H1 (cell line): ENCODE measurements at regions not wholly inside any gene's neighbourhood (a gene's known extent, or its start where the extent isn't known, plus 50 kb on each side); places are given as distances from the start of the nearest gene placed in this dataset.
"Not testable (repeated sequence)": the region's sequence is repeated elsewhere in the genome, so short reads cannot be mapped to it uniquely, and the experiment has no call there.

ENCODE experiments used
- CTCF ChIA-PET: fragments of 300-600 bp; sonication (Branson Sonifier 250); formaldehyde crosslinking; loops from one replicate; lab custom pipeline; 2021; ENCODE audit not compliant: partially characterized antibody; lab: Charles Lee
- POLR2A ChIA-PET: fragments of 300-600 bp; sonication (Branson Sonifier 250); formaldehyde crosslinking; loops from one replicate; lab custom pipeline; 2021; ENCODE audit warnings: inconsistent platforms; ENCODE audit not compliant: partially characterized antibody; lab: Charles Lee
- DNase-seq, 2 experiments: peaks; one replicate each; pipeline versions ENCODE4 v3.0.0 to v3.0.0-alpha.2; 2010 to 2022; ENCODE audit warnings: low spot score in 2 of 2, low read depth in 1 of 2, mixed read lengths in 1 of 2
- FAIRE-seq: peaks from 2 replicates; lab custom pipeline; 2011; peaks lifted over from hg19 to GRCh38; lab: Jason Lieb, UNC
- H2AFZ ChIP-seq: 2 replicates; pipeline ENCODE4 v1.8.1; 2012; ENCODE audit warnings: low read length, inconsistent platforms
- H2AK5ac ChIP-seq: 2 replicates; pipeline ENCODE4 v1.6.1; 2013; ENCODE audit warnings: low read depth, low read length
- H2BK120ac ChIP-seq: replicated peaks from 2 replicates; pipeline ENCODE3; 2013; ENCODE audit warnings: low read depth, low read length, inconsistent platforms
- H2BK12ac ChIP-seq: 2 replicates; pipeline ENCODE4 v1.6.1; 2013; ENCODE audit warnings: low read depth, low read length
- H2BK15ac ChIP-seq: 2 replicates; pipeline ENCODE4 v1.6.1; 2013; ENCODE audit warnings: low read length
- H2BK20ac ChIP-seq: 2 replicates; pipeline ENCODE4 v1.6.1; 2013; ENCODE audit warnings: low read length
- H2BK5ac ChIP-seq: 2 replicates; pipeline ENCODE4 v1.6.1; 2013; ENCODE audit warnings: low read depth, low read length
- H3K14ac ChIP-seq: 2 replicates; pipeline ENCODE4 v1.6.1; 2013; ENCODE audit warnings: inconsistent platforms; ENCODE audit not compliant: insufficient read length
- H3K18ac ChIP-seq: 2 replicates; pipeline ENCODE4 v1.6.1; 2013; ENCODE audit warnings: low read length; ENCODE audit errors: extremely low read depth
- H3K23ac ChIP-seq: 2 replicates; pipeline ENCODE4 v1.6.1; 2013; ENCODE audit warnings: inconsistent platforms; ENCODE audit not compliant: insufficient read length
- H3K23me2 ChIP-seq: 2 replicates; pipeline ENCODE4 v1.6.1; 2013; ENCODE audit warnings: low read depth, low read length
- H3K27ac ChIP-seq: 2 replicates; pipeline ENCODE4 v1.6.1; 2011; ENCODE audit warnings: low read depth, low read length, inconsistent platforms
- H3K27me3 ChIP-seq, 4 experiments: replicated peaks in 1 of 4; 1 replicate in 1 of 4; 2 replicates in 3 of 4; pipeline versions ENCODE4 v1.6.1 to v1.8.1; 2011 to 2013; ENCODE audit warnings: low read length in 3 of 4, mild to moderate bottlenecking in 3 of 4, inconsistent platforms in 2 of 4, mixed read lengths in 2 of 4, moderate library complexity in 1 of 4; ENCODE audit not compliant: control insufficient read depth in 3 of 4, insufficient read depth in 3 of 4; ENCODE audit errors: extremely low read depth in 1 of 4
- H3K36me3 ChIP-seq, 4 experiments: 2 replicates each; pipeline versions ENCODE4 v1.6.1 to v1.8.1; 2011 to 2013; ENCODE audit warnings: mild to moderate bottlenecking in 4 of 4, low read length in 3 of 4, moderate library complexity in 2 of 4, control low read depth in 1 of 4, inconsistent platforms in 1 of 4; ENCODE audit not compliant: insufficient read depth in 4 of 4, control insufficient read depth in 2 of 4
- H3K4ac ChIP-seq: replicated peaks from 2 replicates; pipeline ENCODE3; 2013; ENCODE audit warnings: low read length, low read depth, mixed read lengths, inconsistent platforms; ENCODE audit not compliant: insufficient read length
- H3K4me1 ChIP-seq, 4 experiments: replicated peaks in 1 of 4; 1 replicate in 1 of 4; 2 replicates in 3 of 4; pipeline versions ENCODE4 v1.6.1 to v1.8.1; 2011 to 2013; ENCODE audit warnings: low read length in 3 of 4, inconsistent platforms in 2 of 4, mixed read lengths in 1 of 4; ENCODE audit not compliant: insufficient read depth in 4 of 4, control insufficient read depth in 3 of 4
- H3K4me2 ChIP-seq, 2 experiments: 2 replicates each; pipeline versions ENCODE4 v1.6.1 to v1.8.1; 2011 to 2013; ENCODE audit warnings: low read depth in 2 of 2, low read length in 2 of 2, control low read depth in 1 of 2, inconsistent platforms in 1 of 2, mild to moderate bottlenecking in 1 of 2; ENCODE audit not compliant: insufficient read depth in 1 of 2
- H3K4me3 ChIP-seq, 4 experiments: fragments of 200-600, 300-600 bp in 1 of 4; sonication (generic), shearing (Covaris generic), sonication (Bioruptor Twin) in 1 of 4; 2 replicates each; pipeline versions ENCODE4 v1.5.1 to v1.8.1; 2011 to 2016; ENCODE audit warnings: low read length in 4 of 4, low read depth in 3 of 4, control low read depth in 2 of 4, inconsistent platforms in 2 of 4, mild to moderate bottlenecking in 2 of 4, mixed read lengths in 1 of 4, moderate library complexity in 1 of 4; ENCODE audit not compliant: insufficient read depth in 2 of 4; ENCODE audit errors: extremely low read depth in 1 of 4
- H3K56ac ChIP-seq: replicated peaks from 2 replicates; pipeline ENCODE3; 2013; ENCODE audit warnings: low read depth, mild to moderate bottlenecking, mixed read lengths, low read length, inconsistent platforms; ENCODE audit not compliant: insufficient read length
- H3K79me1 ChIP-seq: 2 replicates; pipeline ENCODE4 v1.6.1; 2013; ENCODE audit warnings: low read depth, low read length, control low read depth
- H3K79me2 ChIP-seq, 2 experiments: 2 replicates each; pipeline versions ENCODE4 v1.6.1 to v1.8.1; 2012 to 2013; ENCODE audit warnings: low read length in 2 of 2, mild to moderate bottlenecking in 2 of 2, inconsistent platforms in 1 of 2; ENCODE audit not compliant: insufficient read depth in 2 of 2, control insufficient read depth in 1 of 2
- H3K9ac ChIP-seq, 4 experiments: replicated peaks in 1 of 4; 1 replicate in 1 of 4; 2 replicates in 3 of 4; pipeline versions ENCODE4 v1.6.1 to v1.8.1; 2011 to 2013; ENCODE audit warnings: low read depth in 3 of 4, low read length in 3 of 4, control low read depth in 2 of 4, mild to moderate bottlenecking in 2 of 4, moderate library complexity in 2 of 4, inconsistent platforms in 1 of 4; ENCODE audit errors: extremely low read depth in 1 of 4
- H3K9me3 ChIP-seq, 2 experiments: 2 replicates each; pipeline versions ENCODE4 v1.6.1 to v1.8.1; 2012 to 2013; ENCODE audit warnings: mild to moderate bottlenecking in 2 of 2, moderate library complexity in 2 of 2, control low read depth in 1 of 2, inconsistent platforms in 1 of 2, low read depth in 1 of 2, low read length in 1 of 2, mixed read lengths in 1 of 2; ENCODE audit not compliant: insufficient read depth in 2 of 2
- H4K20me1 ChIP-seq, 2 experiments: replicated peaks in 1 of 2; 2 replicates each; pipeline versions ENCODE3 to v1.8.1; 2011 to 2013; ENCODE audit warnings: inconsistent platforms in 2 of 2, low read length in 2 of 2, mild to moderate bottlenecking in 1 of 2; ENCODE audit not compliant: insufficient read depth in 2 of 2, control insufficient read depth in 1 of 2
- H4K5ac ChIP-seq: 2 replicates; pipeline ENCODE4 v1.6.1; 2013; ENCODE audit warnings: low read length, low read depth, mixed read lengths, inconsistent platforms; ENCODE audit not compliant: insufficient read length
- H4K8ac ChIP-seq: 2 replicates; pipeline ENCODE4 v1.8.0; 2013; ENCODE audit warnings: mild to moderate bottlenecking, moderate library complexity, low read length, inconsistent platforms; ENCODE audit not compliant: insufficient read depth; ENCODE audit errors: extremely low read depth
- H4K91ac ChIP-seq: replicated peaks from 2 replicates; pipeline ENCODE3; 2013; ENCODE audit warnings: low read length, mixed read lengths, inconsistent platforms; ENCODE audit not compliant: insufficient read length
- WGBS, 2 experiments: shearing (Covaris generic) in 1 of 2; methylation state at CpG; one replicate each; pipeline versions ENCODE4 v1.1.6 to v1.1.7; 2013 to 2015; ENCODE audit warnings: low lambda C conversion rate in 2 of 2, mixed read lengths in 2 of 2, inconsistent platforms in 1 of 2, low coverage in 1 of 2, missing lambda C conversion rate in 1 of 2; ENCODE audit not compliant: insufficient replicate concordance in 2 of 2, insufficient coverage in 1 of 2, insufficient read length in 1 of 2; ENCODE audit errors: extremely low coverage in 1 of 2, missing lambda C conversion rate in 1 of 2; 5-methylcytosine and 5-hydroxymethylcytosine counted together

DNA sequence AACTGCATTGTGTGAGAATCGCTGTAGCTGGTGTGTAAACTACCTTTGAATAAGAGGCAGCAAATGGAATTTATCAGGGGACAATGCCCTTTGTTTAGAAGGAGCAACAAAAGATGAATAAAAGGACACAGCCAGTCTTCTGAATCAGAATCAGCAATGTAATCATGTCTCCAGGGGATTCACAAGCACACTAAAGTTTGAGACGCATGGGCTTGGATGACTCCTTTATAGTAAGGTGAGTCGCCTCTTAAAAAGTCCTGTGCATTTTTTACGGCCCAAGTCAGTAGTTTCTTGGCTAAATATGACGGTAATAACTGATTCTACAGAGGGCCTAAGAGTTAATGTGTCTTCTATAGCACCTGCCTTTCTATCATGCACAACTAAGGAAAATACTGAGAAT is 113.6 kb upstream of the NUDT12 start:
- FAIRE-seq: peak; percentile 79
- H3K79me1 ChIP-seq, H3K4me2 ChIP-seq, H3K18ac ChIP-seq, H3K23me2 ChIP-seq, H4K20me1 ChIP-seq, H3K4ac ChIP-seq, H2BK5ac ChIP-seq, DNase-seq, CTCF ChIA-PET, H4K5ac ChIP-seq, H3K27me3 ChIP-seq, H3K36me3 ChIP-seq, H2BK20ac ChIP-seq, POLR2A ChIA-PET, H2BK12ac ChIP-seq, H3K14ac ChIP-seq, H2AK5ac ChIP-seq, H3K27ac ChIP-seq, H2BK15ac ChIP-seq, H3K23ac ChIP-seq, H4K91ac ChIP-seq, H4K8ac ChIP-seq, H3K4me1 ChIP-seq, H3K9me3 ChIP-seq, H3K79me2 ChIP-seq, H2AFZ ChIP-seq, H3K4me3 ChIP-seq, H3K56ac ChIP-seq, H3K9ac ChIP-seq, H2BK120ac ChIP-seq: not testable (repeated sequence)
- WGBS, 2 experiments: 57% methylated on average over 4 of the region's 5 CpGs; no CpG with 5 or more reads in 1 of the 2 experiments
